ENCODE measurements at regions not wholly inside any gene's neighbourhood (a gene's known extent, or its start where the extent isn't known, plus 50 kb on each side); places are given as distances from the start of the nearest gene placed in this dataset.
"Not testable (repeated sequence)": the region's sequence is repeated elsewhere in the genome, so short reads cannot be mapped to it uniquely, and the experiment has no call there.

DNA sequence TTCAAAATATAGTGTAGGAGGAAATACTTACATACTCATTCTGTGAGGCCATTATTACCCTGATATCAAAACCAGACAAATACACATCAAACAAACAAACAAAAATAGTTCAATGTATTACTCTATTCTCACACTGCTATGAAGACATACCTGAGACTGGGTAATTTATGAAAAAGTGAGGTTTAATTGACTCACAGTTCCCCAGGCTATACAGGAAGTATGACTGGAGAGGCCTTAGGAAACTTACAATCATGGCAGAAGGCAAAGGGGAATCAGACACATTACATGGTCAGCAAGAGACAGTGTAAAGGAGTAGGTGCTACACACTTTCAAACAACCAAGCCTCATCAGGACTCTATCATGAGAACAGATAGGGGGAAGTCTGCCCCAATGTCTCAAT, 1023.2 kb downstream of the TMTC2 start:
- in situ Hi-C loops (cut with HindIII; ENCODE audit: low pct_unique_long_range_greater_than_20kb, low sequenced_read_pairs), result no loop called here
- no peak for DNase-seq (ENCODE audit: low read depth)

DNA sequence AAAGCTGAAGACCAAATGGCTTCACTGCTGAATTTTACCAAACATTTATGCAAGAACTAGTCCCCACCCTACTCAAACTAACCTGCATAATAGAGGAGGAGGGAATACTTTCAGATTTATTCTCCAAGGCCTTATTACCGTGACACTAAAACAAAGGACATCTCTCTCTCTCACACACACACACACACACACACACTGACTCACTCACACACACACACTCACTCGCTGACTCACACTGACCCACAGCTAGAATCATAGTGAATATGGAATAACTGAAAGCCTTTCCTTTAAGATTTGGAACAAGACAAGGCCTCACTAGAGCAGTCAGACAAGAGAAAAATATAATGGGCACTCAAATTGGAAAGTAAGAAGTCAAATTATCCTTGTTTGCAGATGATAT, 1014.1 kb downstream of the TMTC2 start:
- DNase-seq (ENCODE audit: low read depth), result peak; percentile 34
- in situ Hi-C loops (cut with HindIII; ENCODE audit: low pct_unique_long_range_greater_than_20kb, low sequenced_read_pairs), result no loop called here

DNA sequence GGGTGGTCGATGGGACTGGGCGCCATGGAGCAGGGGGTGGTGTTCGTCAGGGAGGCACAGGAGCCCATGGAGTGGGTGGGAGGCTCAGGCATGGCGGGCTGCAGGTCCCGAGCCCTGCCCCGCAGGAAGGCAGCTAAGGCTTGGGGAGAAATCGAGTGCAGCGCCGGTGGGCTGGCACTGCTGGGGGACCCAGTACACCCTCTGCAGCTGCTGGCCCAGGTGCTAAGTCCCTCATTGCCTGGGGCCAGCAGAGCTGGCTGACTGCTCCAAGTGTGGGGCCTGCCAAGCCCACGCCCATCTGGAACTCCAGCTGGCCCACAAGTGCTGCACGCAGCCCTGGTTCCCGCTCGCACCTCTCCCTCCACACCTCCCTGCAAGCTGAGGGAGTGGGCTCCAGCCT, 1009.6 kb downstream of the TMTC2 start:
- DNase-seq (ENCODE audit: low read depth); in situ Hi-C loops (cut with HindIII; ENCODE audit: low pct_unique_long_range_greater_than_20kb, low sequenced_read_pairs): not testable (repeated sequence)

DNA sequence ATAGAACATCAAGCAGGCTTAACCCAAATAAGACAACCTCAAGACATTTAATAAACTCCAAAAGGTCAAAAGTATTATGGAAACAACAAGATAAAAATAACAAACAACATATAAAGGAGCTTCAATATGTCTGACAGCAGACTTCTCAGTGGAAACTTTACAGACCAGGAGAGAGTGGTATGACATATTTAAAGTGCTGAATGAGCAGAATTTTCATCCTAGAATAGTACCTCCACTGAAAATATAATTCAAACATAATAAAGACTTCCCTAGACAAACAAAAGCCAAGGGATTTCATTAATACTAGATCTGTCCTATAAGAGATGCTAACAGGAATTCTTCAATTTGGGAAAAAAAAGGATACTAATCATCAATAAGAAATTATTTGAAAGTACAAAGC, 1005.0 kb downstream of the TMTC2 start:
- in situ Hi-C loops (cut with HindIII; ENCODE audit: low pct_unique_long_range_greater_than_20kb, low sequenced_read_pairs), result no loop called here
- no peak for DNase-seq (ENCODE audit: low read depth)

DNA sequence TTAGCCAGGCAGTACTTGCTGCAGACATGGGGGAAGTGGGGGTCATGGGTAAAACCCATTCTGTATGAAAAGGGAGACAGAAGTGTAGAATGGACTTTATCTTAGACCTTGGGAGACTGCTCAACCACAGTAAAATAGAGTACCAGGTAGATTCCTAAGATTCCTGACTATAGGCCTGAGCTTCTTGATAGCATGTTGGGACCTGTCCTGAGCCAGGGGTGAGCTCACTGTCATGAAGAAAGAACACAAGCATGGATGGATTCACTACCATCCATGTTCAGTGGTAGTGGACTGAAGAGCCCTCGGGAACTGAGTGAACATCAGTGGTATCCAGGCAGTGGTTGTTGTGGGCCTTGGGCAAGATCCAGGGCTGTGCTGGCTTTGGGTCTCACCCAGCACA, 1003.8 kb downstream of the TMTC2 start:
- no peak for DNase-seq (ENCODE audit: low read depth)
- in situ Hi-C loops (cut with HindIII; ENCODE audit: low pct_unique_long_range_greater_than_20kb, low sequenced_read_pairs), result no loop called here

DNA sequence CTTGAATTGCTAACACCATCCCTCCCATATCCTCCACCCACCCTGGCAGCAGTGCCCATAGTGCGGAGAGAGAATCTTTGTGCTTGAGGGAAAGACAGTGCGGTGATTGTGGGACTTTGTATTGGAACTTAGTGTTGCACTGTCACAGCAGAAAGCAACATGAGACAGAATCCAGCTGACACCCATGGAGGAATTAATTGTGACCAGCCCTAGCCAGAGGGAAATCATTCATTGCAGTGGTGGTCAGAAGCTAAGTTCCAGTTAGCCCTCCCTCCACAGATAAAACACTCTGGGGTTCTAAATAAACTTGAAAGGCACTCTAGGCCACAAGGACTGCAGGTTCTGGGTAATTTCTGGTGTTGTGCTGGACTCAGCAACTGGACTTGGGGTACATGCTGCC, 1002.6 kb downstream of the TMTC2 start:
- in situ Hi-C loops (cut with HindIII; ENCODE audit: low pct_unique_long_range_greater_than_20kb, low sequenced_read_pairs), result no loop called here
- DNase-seq (ENCODE audit: low read depth), result no peak

DNA sequence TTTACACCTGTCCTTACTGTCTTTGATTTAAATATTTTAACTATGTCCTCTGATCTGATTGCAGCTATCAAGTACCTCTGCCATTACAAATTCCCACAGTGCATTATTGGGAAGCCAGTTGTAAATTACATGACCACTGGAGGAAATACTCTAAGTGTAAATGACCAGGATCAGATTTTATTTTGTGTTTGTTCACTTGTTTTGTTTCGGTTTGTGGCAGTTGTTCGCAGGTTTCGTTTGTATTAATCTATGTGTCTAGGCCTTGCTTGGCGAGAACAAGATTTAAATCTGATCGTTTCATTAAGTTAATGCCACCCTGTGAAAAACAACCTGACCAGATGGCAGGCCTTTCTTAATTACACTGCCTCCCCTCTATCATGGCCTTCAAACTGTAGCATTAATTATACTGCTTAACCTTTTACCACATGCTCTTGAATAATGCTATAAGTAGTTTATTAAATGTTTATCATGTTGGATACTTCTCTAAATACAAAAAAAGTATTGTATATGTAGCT, 990.1 kb downstream of the TMTC2 start:
- no peak for DNase-seq (ENCODE audit: low read depth)
- in situ Hi-C loops (cut with HindIII; ENCODE audit: low pct_unique_long_range_greater_than_20kb, low sequenced_read_pairs), result no loop called here

DNA sequence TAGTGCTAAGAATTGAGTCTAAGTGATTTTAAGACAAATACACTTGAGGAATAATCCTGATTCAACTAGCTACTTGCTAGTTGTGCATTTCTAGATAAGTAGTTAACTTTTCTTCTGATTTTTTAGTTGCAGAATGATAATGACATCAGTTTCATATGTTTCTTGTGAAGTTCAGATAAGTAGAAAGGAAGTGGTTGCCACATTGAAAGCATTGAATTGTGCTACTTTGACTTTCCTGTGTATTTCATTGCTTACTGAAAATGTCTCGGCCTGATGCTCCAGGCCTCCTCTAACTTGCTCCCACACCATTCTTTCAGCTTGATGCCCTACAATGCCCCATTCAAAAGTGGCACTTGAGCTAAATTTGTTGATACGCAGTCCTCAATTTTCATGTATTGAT, 980.0 kb downstream of the TMTC2 start:
- in situ Hi-C loops (cut with HindIII; ENCODE audit: low pct_unique_long_range_greater_than_20kb, low sequenced_read_pairs), result no loop called here
- DNase-seq (ENCODE audit: low read depth), result no peak

DNA sequence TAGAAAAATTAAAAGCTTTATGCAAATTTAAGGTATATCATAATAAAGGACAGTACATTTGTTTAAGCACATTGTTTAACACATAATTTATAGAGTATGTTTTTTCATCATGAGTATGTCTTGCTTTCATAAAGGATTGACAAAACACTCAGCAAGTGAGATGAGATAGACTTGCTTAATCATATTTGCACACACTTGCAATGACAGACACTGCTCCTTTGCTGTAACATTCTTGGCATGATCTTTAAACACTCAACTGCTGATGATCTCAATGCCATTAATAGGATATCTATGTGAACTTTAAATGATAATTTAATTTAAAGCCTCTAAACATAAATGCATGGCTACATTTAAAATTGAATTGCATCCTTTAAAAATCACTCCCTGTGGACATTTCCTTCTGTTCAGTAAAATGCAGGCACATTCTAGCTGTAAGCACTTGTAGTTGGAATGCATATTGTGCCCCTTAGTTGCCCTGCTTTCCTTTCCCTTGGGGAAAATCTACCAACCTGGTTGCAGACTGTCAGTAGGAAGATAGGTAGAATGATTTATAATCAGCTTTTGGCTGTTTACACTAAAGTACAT, 979.0 kb downstream of the TMTC2 start:
- no peak for DNase-seq (ENCODE audit: low read depth)
- in situ Hi-C loops (cut with HindIII; ENCODE audit: low pct_unique_long_range_greater_than_20kb, low sequenced_read_pairs), result no loop called here

DNA sequence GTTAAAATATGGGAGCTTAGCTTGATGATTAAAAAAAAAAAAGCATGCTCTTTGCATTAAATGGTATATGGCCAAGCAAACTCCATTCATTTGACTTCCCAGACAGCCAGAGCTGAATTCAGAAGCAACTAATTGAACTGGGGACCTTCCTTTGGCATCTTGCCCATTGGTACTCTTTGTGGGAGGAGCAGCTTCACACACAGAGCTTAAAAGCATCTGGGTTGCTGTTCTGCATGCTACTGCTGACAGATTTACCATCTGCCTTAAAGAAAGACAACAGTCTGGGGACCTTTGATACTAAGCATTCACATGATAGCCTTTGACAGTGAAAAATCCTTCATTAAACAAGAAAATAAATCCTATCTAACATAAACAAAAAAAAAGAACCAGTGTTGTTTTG, 977.9 kb downstream of the TMTC2 start:
- DNase-seq (ENCODE audit: low read depth), result no peak
- in situ Hi-C loops (cut with HindIII; ENCODE audit: low pct_unique_long_range_greater_than_20kb, low sequenced_read_pairs), result no loop called here

DNA sequence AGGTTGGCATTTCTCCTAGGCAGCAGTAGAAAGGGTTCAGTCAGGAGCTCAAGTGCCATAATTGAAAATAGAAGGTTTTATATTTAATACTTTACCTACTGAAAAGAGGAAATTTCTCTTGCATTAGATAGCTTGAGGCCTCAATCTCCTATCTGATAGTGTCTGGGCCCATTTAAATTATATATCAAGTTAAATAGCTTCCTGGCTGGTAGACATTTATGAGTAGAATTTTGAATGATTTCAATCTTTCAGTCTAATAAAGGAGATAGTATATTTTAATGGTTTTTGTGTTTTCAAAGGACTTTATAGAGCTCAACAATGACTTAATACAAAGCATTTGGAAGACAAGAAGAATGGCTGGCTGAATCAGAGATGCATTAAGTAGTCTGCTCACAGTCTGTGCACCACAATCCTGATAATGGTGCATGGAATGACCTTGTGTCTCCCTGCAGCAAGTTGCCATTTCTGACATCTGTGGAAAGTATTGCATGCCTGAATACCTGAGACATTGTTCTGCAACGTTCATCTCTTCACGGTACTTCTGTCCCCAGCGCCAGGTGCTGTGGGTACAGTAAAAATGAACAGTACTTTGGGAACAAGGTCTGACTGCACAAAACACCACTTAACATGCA, 974.1 kb downstream of the TMTC2 start:
- in situ Hi-C loops (cut with HindIII; ENCODE audit: low pct_unique_long_range_greater_than_20kb, low sequenced_read_pairs), result no loop called here
- DNase-seq (ENCODE audit: low read depth), result no peak

DNA sequence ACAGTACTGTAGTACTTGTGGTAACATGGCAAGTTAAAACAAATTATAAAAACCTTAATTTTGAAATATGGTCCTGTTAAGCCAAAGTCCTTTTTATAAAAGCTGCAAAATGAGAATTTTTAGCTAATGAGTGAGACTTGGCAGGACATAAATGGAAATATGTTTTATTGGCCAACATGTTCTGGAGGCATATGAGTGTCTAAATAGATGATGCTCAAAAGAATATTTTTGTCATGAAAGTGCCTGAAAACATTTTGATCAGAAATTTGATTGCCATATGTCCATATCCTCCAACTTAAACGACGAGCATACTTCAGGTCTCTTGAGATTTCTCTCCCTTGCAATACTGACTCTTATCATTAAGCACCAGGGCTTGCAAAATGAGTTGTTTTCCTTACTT, 972.6 kb downstream of the TMTC2 start:
- in situ Hi-C loops (cut with HindIII; ENCODE audit: low pct_unique_long_range_greater_than_20kb, low sequenced_read_pairs), result no loop called here
- no peak for DNase-seq (ENCODE audit: low read depth)

DNA sequence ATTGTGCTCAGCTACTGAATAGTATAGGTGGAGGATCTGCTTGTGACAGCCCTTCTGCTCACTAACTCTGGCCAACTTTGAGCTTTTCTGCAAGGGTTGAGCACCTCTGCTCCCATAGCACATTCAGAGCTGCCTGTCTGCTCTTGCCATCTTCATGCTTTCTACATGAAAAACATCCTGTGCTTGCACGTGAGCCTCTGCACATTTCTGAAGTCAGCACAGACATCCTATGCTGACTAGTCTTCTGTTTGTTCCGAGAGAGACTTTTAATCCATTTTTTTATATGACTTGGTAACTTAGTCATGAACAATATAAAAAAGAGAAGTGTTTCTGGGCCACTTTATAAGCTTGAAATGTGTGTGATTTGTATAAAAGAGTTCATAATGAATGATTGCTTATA, 969.3 kb downstream of the TMTC2 start:
- in situ Hi-C loops (cut with HindIII; ENCODE audit: low pct_unique_long_range_greater_than_20kb, low sequenced_read_pairs), result no loop called here

DNA sequence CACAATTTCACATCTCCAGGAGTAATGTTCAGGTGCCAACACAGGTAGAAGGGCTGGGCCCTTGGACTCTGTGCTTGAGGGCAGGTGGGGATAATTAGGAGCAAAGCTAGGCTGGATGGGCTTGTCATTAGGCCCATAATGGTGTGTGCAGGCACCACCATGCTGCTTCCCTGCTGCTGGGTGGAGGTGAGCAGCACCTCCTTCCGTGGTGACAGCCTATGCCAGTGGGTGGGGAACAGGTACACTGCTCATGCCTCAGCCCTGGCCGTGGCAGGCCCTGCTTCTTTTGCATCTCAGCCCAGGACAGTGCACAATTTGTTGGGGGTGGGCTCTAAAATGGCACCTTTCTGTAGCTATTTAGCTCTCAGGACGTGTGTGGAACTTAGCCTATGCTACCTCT, 955.5 kb downstream of the TMTC2 start:
- DNase-seq (ENCODE audit: low read depth), result no peak
- in situ Hi-C loops (cut with HindIII; ENCODE audit: low pct_unique_long_range_greater_than_20kb, low sequenced_read_pairs), result no loop called here

More for the DNA sequence above, 969.3 kb downstream of the TMTC2 start:
- no peak for DNase-seq (ENCODE audit: low read depth)

DNA sequence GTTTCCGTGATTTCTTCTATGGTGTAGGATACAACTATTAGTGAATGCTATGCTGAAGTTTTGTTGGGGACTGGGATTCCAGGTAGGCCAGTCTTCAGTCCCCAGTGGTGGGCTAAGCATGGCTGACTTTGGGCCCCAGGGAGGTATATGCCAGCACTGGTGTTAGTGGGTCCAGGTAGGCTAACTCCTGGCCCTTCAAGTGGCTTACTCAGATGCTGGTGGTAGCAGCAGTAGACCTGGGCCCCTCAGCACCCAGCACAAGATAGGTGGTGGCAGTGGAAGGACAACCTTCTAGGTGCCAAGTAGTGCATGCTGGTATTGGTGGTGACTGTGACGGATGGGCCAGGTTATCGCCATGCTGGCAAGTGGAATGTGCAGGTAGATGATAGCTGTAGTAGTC, 955.1 kb downstream of the TMTC2 start:
- in situ Hi-C loops (cut with HindIII; ENCODE audit: low pct_unique_long_range_greater_than_20kb, low sequenced_read_pairs), result no loop called here
- DNase-seq (ENCODE audit: low read depth), result no peak

DNA sequence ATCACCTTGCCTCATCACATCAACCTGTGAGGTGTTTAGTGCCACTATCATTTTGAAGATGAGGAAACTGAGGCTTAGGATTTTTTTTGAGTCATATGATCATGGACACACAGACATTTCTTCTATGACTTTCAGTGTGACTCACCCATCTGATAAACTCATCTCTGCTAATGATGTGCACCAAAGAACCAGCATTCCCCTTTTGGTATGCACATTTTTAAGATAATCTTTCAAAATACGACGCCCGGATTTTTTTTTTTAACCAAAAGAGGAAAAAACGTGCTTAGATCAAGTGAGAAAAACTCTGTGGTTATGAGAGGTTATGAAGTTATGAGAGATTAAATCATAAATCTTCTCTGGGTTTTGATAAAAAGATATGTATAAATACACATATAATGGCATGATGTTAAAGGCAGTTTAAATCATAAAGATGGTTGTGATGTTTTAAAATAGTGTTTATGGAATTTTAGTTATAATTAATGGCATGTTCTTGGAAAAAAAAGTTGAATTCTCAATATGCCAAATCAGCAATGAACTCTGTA, 948.1 kb downstream of the TMTC2 start:
- in situ Hi-C loops (cut with HindIII; ENCODE audit: low pct_unique_long_range_greater_than_20kb, low sequenced_read_pairs), result no loop called here
- DNase-seq (ENCODE audit: low read depth), result no peak

DNA sequence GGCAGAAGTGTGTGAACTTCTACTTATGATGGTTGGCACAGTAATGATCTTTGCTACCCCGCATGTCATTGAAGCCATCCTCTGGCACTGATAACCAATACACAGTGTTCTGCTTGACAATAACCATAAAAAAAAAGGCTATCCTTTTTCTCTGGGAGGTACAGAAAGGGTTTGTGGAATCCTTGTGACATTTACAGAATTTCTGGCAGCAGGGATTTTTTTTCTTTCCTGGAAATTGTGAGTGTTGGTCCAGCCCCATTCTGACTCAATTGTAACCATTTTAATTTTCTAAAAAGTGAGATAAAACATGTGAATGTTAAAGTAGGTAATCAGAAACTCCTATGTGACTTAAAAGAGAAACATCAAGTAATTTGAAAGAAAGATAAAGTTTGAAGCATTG, 943.8 kb downstream of the TMTC2 start:
- in situ Hi-C loops (cut with HindIII; ENCODE audit: low pct_unique_long_range_greater_than_20kb, low sequenced_read_pairs), result no loop called here
- no peak for DNase-seq (ENCODE audit: low read depth)

DNA sequence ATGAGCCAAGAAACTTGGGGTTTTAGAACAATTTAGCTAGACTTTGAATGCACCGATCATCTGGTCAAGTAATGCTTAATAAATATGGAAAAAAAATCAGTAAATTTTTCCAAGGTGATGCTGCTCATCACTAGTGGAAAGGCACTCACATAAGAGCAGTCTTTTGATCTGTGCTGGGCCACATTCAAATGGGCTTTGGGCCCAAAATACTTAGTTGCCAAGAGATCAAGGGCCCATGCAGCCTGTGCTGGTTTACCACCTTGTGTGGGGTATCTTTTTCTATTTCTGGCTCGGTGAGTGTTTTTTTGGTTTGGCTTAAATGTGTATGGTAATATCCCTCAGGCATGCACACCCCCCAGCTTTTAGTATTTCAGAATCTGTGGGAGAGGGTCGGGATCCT, 943.2 kb downstream of the TMTC2 start:
- no peak for DNase-seq (ENCODE audit: low read depth)
- in situ Hi-C loops (cut with HindIII; ENCODE audit: low pct_unique_long_range_greater_than_20kb, low sequenced_read_pairs), result no loop called here

DNA sequence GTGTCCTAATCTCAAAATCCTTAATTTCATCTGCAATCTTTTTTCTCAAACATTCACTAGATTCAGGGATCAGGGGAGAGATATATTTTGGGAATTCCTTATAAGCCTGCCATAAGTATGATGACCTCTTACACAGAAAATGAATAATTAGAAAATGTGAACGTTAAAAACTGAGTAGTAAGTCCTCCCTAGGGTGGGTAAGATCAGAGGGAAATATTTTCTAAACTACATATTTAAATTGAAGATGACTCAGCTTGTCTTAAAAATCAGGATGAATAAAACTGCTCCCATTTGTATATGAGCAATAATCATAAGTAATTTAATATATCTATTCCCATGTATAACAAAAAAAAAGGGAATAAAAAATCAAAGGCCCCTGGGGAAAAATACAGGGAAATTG, 935.5 kb downstream of the TMTC2 start:
- in situ Hi-C loops (cut with HindIII; ENCODE audit: low pct_unique_long_range_greater_than_20kb, low sequenced_read_pairs), result no loop called here
- no peak for DNase-seq (ENCODE audit: low read depth)

DNA sequence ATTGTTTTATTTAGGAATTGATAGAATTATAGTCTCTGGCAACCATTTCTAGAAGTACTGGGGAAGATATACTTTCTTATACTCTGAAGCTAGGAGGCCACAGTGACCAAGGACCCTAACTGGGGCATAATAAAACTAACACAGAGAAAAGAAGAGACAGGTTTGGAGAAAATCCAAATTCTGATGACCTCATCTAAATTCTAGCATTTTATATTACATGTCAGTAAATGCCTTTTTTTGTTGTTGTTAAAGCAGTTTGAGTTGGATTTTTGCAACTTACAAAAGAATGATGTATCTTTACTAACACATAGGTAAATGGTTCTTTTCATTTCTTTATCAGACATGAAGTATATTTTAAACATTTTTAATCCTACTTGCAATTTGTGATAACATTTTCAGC, 933.3 kb downstream of the TMTC2 start:
- in situ Hi-C loops (cut with HindIII; ENCODE audit: low pct_unique_long_range_greater_than_20kb, low sequenced_read_pairs), result no loop called here
- no peak for DNase-seq (ENCODE audit: low read depth)
